ENCODE measurements at regions not wholly inside any gene's neighbourhood (a gene's known extent, or its start where the extent isn't known, plus 50 kb on each side); places are given as distances from the start of the nearest gene placed in this dataset.

- TF ChIP-seq POLR2AphosphoS5 (IDR thresholded peaks at IDR 0.05) (no peak), CTCF (IDR thresholded peaks at IDR 0.05) (no peak), EP300 (IDR thresholded peaks at IDR 0.05) (no peak)
These were observed 351.9 kb upstream of the CAMK1G start for GRCh38 chr1:209231476-209232156.
